ENCODE measurements at regions not wholly inside any gene's neighbourhood (a gene's known extent, or its start where the extent isn't known, plus 50 kb on each side); places are given as distances from the start of the nearest gene placed in this dataset.
A peak's percentile ranks its signal among the peaks of the same experiment; 100 is the strongest.
"Not testable (repeated sequence)": the region's sequence is repeated elsewhere in the genome, so short reads cannot be mapped to it uniquely, and the experiment has no call there.

DNA sequence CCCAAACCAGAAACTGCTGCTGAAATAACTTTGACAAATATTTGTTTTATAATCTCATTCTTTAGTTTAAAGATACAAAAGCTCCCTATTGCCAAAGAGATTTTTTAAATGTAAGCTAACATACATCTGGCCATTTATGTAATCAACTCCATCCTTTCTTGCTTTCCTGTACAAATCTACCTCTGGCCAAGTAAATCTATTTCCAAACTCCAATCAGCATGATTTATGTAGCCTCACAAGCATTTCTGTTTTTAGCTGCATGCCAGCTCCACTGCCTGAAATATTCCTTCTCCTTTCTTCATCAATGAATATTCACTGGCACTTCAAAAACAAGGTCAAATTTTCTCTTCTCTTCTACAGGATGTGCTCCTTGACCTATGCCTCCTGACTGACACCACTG, 80.0 kb downstream of the SHOX2 start:
- DNase-seq, result no peak

GRCh38 chr3:158019897-158020296, 86.3 kb downstream of the SHOX2 start:
- not testable (repeated sequence) for DNase-seq

DNA sequence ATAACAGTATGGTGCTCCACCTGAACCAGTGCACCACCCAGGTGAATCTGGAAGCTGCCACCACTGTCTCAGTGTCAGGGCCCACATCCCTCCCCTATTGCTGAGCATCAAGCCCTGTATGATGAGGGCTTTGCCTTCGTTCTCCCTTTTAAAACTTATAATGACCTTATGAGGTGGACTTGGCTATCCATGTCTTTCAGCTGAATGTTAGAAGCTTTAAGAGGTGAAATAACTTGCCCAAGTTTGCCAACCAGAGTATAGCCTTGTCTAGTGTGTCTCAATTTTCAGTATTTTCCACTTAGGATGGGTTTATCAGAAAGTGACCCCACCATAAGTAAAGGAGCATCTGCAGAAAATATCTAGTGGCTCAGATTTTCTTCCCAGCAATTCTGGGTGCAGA, 87.8 kb downstream of the SHOX2 start:
- no peak for DNase-seq

DNA sequence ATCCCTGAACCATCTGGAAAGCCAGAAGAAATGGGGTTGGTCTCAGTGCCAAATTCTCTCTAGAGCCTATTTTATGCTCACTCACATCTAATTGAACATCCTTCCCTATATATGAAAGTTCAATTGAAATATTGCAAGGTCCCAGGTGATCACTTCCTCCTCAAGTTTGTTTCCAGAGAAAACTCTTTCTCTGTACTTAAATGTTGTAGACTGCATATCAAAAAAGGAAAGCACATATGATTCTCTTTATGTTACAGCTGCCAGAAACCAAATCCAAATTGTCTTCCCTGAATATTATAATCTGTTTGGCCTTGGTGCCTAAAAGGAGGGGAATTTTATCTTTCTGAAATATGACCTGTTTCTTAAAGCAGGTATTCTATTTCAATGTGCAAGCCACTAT, 93.3 kb downstream of the SHOX2 start:
- no peak for DNase-seq

DNA sequence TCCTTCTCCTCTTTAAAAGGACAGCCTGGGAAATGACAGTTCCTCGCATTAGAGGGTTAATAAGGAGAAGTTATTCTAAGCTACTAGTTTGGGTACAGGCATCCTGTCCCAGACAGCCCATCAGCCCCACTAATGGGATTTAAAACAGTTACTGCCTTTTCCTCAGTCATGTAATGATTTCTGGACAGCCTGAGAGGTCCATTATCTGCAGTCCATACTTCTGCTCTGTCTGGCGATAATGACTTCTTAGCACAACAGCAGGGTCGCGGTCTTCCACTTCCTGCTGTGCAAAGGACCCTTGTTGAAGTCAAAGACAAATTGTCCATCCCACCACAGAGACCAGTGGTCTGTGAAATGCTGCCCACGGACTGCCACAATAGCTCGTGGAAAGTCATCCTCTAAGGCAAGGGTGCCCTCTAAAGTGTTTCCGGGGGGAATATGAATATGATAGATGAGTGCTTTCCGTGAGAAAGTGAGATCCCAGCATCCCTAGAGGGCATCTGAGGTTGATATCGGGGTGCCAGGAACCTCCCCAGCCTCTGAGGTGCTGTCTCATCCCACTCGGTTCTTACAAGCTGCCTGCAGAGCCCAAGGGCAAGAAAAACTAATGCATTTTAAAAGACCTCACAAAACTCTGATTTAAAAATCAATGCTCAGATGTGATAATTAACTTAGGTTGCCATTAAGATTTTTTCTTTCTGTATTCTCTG, 100.7 kb downstream of the SHOX2 start:
- no peak for DNase-seq

- peak; percentile 50 for DNase-seq
Measured at GRCh38 chr3:157999246-157999645, 107.0 kb downstream of the SHOX2 start.

DNA sequence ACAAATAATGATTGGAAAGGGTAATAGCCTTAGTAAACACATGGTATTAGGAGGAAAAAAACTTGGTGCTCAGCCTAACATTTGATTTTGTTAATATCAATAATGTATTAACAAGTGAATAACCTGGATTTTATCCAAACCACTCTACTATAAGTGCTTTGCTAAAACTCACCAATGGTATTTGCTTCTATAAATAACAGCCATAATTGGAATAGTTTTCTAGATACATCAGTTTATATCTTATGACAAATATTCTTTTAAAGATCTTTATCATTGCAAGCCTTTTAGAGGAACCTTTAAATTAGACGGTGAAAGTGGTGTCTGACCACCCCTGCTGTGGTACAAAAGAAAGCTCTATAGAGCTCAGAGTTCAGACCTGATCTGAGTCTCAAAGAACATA, 123.9 kb downstream of the SHOX2 start:
- DNase-seq, result no peak

- DNase-seq, result no peak
Measured at GRCh38 chr3:157981819-157982218, 124.4 kb downstream of the SHOX2 start.

DNA sequence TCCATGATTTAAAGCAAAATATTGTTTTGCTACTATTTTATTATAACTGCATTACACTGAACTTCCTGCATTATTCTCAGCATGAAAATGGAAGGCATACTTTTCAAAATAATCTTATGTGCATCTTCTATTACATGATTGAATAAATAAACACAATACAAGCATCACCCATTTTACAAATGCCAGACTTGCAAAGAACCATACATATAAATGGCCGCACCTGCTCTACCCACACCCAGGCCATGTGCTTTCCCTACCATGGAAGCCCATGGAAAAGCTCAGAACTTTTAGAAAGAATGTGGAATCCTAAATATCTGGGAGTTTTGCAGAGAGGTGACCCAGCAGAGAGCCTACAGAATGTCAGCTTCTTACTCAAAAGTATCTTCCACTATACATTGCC, 127.2 kb downstream of the SHOX2 start:
- DNase-seq, result no peak

GRCh38 chr3:157961665-157962064, 144.6 kb downstream of the SHOX2 start:
- DNase-seq, result no peak

- DNase-seq, result no peak
Measured at GRCh38 chr3:157958457-157958856, 147.8 kb downstream of the SHOX2 start.

- DNase-seq, result no peak
Measured at GRCh38 chr3:157956850-157957249, 149.4 kb downstream of the SHOX2 start.

DNA sequence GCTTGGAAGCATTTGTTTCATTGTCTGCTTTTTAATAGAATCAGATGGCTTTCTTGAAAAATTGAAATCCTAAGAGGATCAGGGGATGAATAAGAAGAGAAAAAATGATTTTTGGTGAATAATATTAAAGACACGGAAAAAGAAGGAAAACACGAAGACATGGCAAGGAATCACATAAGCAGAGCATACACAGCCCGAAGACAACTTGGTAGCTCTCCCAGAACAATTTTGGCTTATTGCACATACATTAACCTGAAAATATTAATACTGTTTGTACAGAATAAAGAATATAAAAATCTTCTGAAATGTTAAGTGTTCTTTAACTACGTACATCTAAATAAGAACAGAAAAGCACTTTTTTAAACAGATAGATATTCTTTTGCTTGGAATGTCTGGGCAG, 150.0 kb downstream of the SHOX2 start:
- DNase-seq, result no peak

DNA sequence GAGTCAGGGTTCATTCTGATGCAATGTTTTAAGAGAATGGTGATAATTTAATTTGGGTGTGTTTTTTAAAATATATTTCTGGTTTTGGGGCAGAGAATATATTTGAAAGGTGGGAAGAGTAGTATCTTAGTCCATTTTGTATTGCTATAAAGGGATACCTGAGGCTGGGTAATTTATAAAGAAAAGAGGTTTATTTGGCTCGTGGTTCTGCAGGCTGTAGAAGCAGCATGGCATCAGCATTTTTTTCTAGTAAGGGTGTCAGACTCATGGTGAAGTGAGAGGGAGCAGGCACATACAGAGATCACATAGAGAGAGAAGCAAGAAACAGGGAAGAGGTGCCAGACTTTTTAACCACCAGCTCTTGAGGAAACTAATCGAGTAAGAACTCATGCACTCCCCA, 152.7 kb downstream of the SHOX2 start:
- DNase-seq, result no peak

- DNase-seq, result no peak
Measured at GRCh38 chr3:157948605-157949383, 157.4 kb downstream of the SHOX2 start.

GRCh38 chr3:157939166-157939565, 167.1 kb downstream of the SHOX2 start:
- DNase-seq, result no peak

GRCh38 chr3:157938154-157938779, 168.0 kb downstream of the SHOX2 start:
- no peak for DNase-seq

GRCh38 chr3:157931517-157931916, 174.7 kb downstream of the SHOX2 start:
- DNase-seq, result no peak

DNA sequence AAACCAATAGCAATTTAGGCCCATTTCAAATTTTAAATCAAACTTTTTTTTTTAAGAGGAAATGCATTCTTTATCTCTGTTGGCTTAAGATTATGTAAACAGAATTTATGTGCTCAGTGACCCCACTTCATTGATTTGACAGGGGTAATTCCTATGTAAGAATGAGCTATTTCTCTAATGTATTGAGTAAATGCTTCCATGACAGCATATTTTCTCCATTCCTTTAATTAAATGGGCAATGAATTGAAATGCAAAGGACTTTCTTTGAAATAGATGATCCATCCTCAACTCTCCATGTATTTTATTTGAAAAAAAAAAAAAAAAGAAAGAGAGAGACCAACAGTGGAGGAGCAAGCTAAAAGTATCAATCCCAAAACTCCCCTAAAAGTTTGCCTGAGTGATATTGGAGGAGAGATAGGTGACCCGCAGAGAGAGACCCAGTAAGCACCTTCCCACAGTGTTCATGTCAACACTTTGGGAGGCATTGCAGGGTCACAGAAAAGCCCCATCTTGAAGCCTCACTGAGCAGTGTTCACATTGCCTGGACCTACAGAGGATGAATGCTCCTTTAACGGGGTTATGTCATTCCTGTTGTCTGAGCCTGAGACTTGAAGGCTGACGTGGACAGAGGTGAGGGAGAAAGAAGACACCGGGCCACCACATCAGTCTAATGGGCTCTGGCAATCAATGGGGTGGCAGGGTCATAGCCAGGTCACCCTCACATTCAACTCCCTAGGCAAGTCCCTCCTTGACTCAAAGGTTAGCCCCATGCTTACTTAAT, 176.0 kb downstream of the SHOX2 start:
- DNase-seq, result no peak

DNA sequence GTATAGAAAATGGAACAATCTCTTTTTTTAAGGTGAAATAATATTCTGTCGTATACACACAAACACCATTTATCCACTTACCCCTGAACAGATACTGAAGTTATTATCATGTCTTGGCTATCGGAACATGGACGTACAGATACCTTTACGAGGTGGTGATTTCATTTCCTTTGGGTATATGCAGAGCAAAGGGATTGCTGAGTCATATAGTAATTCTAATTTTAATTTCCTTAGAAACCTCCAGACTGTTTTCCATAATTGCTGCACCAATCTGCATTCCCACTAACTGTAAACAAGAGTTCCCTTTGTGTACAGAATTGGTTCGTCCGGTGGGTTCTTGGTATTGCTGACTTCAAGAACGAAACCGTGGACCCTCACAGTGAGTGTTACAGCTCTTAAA, 179.4 kb downstream of the SHOX2 start:
- no peak for DNase-seq

- no peak for DNase-seq
Measured at GRCh38 chr3:157922614-157923013, 183.6 kb downstream of the SHOX2 start.

DNA sequence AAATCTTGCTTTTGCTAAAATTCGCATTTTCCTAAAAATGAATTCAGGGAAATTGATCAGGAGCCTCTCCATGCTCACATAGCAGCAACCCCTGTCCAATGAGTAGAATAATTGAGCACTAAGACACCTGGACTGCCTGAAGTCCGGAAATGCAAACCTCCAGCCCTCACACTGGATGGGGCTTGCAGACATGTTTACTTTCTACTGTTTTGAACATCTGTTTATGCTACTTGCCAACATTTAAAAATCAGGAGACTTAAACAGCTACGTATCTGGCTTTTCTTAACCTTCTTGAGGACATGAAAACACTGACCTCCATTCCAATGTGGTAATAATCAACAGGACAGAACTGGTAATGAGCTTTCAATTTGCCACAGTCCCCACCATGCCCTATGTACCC, 184.4 kb downstream of the SHOX2 start:
- peak; percentile 26 for DNase-seq
